Esophagus mucosa (tissue), 1 donor: ENCODE measurements at regions not wholly inside any gene's neighbourhood (a gene's known extent, or its start where the extent isn't known, plus 50 kb on each side); places are given as distances from the start of the nearest gene placed in this dataset.

Source experiments
- ATAC-seq: fragments of 200-7000 bp; cut with Tn5 transposase; one replicate; pipeline ENCODE4 v1.9.1; 2020
- donor health status: DM: yes; HTN: yes; CAD: no.

DNA sequence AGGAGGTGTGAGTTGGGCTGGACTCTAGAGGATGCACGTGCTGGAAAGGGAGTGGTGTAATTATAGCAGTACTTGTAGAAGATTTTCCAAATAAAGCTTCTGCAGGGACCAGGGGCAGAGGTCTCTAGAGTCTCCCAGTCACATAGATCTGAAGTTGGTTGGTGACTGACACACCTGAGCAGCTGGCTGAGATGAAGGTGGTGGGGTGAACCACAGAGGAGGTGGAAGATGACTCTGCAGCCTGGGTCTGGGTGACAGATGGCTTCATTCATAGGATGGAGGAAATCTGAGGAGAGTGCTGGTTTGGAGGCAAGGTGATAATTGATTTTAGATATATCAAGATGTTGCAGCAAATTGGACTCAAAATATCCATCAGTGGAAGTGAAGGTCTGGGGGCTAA, 178.9 kb upstream of the IVNS1ABP start:
- no peak for ATAC-seq

DNA sequence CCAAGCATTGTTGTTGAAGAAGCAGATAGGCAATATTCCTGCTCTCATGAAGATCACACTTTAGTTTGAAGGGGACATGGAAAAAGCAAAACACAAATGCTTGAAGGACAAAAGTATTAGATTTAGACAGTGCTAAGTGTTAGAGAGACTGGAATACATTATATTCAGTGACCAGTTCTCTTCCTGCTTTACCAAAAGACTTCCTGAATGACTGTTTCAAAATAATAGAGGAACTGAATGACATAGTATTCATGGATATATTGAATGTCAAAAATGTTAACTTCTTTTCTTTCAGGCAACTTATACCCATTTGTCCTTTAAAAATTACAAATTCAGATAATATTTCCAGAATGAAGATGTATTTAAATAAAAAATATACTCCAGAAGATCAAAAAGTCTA, 178.0 kb upstream of the IVNS1ABP start:
- ATAC-seq = no peak

DNA sequence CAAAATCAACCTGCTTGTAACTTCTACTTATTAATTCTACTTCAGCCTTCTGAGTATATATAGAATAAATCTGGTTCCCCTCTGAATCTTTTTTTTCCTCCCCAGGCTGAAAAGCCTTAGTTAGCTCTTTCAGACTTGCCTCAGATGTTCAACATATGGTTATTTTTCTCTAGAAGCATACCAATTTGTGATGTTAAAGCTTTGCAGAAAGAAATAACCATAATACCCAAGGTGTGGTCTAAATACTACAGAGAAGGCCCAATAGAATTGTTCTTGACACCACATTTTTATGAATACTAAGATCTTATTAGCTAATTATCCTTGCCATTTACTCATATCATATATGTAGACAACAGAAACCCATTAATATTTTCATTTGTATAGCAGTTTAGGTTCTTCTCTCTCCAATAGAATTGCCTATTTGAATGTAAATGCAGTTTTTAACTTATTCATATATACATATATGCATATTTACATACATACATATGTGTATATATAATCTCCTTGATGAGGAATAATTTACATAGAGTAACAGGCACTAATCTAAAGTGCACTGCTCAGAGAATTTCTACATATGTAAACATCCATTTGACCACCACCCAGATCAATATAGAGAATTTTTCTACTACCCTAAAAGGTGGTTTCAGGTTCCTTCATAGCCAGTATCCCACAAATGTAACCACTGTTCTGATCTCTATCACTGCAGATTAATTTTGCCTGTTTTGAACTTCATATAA, 175.2 kb upstream of the IVNS1ABP start:
- ATAC-seq = no peak

DNA sequence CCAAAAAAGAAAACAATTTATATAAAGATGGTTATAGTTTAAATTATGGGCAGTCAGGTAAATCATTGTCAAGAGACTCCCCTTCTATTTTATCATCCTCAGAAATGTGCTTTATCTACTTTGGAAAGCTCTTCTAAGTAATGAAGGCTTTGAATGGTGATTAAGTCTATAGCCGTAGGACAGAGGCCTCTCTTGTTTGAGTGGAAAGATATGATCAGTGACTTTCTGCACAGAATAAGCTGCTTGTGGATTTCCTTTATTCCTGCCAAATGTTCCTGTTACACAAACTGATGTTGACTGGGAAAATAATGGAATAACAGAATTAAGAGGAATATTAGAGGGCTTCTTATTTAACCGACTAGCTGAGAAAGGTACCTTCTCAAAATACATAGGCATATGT, 174.6 kb upstream of the IVNS1ABP start:
- no peak for ATAC-seq

DNA sequence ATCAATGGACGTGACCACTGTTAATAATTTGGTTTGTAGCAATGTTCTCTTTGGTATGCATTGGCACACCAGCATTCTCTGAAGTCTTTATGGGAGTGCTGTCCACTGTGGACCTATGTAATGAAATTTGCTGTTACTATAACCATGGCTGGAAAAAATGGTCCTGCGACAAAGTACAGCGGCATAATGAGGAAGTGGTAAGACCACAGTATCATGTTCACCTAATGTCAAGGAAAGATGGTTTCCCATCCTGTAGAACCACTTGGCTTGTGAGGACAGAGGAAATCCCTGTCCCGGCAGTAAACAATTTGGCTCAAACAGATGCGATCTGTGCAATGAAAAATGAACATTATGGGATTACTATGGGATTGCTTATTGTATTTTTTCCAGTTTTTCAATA, 173.9 kb upstream of the IVNS1ABP start:
- no peak for ATAC-seq

DNA sequence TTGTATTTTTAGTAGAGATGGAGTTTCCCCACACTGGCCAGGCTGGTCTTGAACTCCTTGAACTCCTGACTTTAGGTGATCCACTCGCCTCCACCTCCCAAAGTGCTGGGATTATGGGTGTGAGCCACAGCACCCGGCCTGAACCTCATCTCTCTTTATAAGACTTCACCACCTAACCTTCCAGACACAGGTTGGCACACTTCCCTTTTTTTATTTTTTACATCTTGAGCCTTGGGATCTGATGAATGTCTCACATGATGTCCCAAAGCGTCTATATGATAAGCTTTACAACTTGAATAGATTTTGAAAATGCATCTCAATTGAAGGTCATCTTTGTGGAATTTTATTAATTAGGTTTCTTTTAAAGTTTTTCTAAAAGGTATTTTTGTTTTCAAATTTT, 172.4 kb upstream of the IVNS1ABP start:
- no peak for ATAC-seq

DNA sequence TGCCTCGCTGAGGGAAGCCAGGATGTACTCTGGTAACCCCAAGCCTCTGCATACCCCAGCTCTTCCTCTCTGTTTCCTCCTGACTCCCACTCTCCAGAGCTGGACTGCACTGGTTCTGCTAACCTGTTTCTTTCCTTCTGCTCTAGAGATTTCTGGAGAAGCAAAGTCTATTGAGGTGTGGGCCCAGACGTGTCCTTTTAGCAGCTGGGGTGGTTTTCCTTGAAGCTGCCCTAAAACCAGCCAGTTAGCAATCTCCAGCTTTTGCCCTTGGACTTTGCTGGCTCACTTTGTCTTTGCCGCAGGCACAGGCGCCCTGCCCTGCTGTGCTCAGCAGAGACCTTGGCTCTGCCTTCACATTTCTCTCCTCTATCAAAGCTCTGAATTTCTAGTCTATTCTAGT, 171.8 kb upstream of the IVNS1ABP start:
- peak; percentile 83 for ATAC-seq

DNA sequence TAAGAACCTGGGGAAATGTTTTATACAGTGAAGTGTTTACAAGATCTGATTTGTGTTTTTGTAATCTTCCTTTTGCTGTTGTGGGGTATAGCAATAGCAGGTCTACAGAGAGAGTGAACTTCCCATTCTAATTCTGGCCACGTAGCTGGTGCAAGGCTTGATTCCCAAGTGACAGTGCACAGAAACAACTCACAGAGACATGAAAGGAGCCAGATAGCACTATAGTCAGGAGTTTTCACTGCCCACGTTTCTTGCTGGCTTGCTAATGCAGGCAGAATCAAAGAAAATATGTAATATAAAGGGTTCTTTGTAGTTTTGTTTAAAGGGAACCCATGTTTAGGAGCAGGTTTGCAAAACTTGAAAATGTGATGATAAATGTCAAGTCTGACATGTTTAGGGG, 170.9 kb upstream of the IVNS1ABP start:
- ATAC-seq = no peak

DNA sequence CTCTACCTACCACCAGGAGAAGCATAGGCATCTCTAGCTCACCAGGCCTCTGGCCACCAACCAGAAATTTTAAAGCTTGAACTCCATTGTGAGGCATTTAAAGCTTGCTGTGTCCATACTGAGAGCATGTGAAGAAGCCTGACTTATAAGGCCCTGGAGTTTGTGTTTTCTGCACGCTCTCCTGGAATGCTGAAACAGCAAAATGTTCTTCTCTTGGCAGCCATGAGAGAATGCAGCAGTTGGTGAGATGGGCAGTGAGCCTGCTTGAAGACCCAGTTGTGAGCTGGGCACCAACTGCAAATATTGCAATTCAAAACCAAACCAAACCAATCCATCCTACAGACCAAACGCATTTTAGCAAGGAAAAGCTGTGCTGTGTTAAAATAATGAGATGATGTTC, 170.0 kb upstream of the IVNS1ABP start:
- no peak for ATAC-seq

DNA sequence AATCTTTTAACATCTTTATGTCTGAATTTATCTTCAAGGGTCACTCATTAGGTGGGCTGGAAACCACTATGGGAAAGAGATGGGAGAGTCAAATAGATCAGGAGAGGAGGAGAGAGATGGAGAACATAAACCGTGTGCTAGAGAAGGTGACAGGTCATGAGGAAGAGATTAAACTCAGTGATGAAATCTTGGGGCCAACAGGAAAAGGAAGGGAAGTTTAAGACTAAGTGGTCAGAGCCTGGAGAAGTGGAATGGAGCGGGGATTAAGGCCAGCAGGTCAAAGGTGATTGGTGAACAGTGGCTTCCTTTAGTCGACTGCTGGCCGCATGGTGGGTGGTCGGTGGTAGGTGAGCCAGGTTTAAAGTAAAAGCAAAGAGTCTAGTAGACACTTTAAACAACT, 169.3 kb upstream of the IVNS1ABP start:
- ATAC-seq = no peak

DNA sequence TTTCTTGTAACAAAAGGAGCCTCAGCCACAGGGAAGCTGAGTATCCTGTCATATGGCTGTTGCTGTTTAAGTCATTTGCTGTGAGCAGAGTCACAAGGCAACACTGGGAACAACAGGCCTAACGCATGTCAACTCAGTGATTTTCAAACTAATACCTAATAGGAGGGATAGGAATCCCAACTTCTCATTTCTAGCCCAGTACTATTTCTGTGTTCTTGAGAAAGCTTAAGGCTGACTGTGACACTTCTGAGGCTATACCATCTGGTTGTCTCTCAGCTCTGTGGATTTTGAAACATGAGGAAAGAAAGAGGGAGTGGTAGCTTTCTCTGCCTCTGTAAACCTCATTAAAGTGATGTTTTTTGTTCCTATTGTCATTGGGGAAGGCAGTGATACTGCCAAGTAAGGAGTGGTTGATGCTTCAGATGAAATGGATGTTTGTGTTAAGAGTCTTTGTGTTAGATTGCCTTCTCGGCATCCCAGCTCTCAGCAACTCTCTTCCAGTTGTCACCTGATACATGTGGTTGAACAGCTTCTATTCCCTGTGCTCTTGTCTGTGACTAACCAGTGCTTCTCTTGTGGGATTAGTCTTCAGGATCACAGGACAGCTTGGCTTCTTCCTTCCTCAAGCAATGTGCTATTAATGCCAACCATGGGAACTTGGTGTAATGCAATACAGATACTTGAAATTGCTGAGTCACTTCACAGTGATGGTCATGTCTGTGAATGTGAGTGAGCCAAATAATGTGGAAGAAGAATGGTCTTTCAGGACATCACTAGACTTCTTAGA, 166.8 kb upstream of the IVNS1ABP start:
- ATAC-seq = peak; percentile 94

DNA sequence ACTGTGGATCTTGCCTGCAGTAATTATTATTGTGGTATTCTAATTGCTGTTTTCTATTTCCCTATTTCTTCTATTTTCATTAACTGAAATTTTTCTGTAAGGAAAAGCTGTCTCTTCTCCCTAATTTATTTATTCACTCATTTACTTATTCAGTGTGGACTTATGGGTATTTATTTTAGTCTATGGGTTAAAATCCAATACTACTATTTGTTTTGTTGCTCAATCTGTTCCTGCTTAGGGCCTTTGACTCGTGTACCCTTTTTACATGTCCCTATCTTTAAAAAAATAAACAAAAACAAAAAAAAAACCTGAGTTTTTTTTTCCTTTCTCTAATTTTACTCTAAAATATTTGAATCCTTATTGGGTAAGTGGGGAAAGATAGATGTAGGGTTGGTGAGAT, 166.2 kb upstream of the IVNS1ABP start:
- no peak for ATAC-seq

DNA sequence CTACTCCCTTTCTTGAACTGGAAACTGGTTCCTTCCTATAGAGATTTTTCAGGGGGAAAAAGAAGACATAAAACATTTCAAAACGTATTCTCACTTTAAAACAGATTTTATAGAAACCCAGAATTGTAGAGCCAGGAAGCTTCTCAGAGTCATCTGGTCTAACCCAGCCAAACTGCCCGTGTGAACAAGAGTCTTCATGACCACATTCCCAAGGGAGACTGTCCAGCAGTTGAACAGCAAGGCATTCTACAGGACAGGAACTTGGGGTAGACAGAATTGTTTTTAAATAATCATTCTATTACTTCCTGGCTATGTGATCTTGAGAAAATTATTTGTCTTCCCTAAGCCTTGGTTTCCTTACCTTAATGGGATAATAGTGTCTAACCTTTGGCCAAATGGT, 163.5 kb upstream of the IVNS1ABP start:
- ATAC-seq = no peak

DNA sequence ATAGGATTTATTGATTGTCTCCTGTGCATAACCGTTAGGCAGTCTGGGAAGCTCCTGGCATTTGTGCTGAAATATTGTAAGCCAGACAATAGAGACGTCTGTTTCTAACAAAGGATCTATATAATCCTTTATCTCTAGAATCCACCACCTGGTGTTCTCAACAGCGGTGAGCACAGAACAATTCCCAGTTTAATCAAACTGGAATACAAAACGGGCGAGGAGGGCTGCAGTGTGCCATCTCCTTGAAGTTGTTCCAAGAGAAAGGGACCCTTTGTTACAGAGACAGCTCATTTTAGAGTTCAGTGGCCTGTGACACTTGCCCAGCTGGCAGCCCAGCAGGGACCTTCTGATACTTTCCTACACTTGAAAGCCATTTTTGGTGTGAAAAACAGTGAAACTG, 162.8 kb upstream of the IVNS1ABP start:
- ATAC-seq = no peak

DNA sequence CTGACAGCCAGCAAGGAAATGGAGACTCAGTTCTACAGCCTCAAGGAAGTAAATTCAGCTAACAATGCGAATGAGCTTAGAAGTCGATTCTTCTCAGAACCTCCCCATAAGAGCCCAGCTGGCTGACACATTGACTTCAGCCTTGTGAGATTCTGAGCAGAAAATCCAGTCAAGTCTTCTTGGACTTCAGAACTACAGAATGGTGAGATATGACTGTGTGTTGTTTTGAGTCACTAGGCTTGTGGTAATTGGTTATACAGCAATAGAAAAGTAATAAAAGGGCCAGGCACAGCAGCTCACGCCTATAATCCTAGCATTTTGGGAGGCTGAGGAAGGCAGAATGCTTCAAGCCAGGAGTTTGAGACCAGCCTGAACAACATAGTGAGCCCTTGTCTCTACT, 161.8 kb upstream of the IVNS1ABP start:
- ATAC-seq = no peak

DNA sequence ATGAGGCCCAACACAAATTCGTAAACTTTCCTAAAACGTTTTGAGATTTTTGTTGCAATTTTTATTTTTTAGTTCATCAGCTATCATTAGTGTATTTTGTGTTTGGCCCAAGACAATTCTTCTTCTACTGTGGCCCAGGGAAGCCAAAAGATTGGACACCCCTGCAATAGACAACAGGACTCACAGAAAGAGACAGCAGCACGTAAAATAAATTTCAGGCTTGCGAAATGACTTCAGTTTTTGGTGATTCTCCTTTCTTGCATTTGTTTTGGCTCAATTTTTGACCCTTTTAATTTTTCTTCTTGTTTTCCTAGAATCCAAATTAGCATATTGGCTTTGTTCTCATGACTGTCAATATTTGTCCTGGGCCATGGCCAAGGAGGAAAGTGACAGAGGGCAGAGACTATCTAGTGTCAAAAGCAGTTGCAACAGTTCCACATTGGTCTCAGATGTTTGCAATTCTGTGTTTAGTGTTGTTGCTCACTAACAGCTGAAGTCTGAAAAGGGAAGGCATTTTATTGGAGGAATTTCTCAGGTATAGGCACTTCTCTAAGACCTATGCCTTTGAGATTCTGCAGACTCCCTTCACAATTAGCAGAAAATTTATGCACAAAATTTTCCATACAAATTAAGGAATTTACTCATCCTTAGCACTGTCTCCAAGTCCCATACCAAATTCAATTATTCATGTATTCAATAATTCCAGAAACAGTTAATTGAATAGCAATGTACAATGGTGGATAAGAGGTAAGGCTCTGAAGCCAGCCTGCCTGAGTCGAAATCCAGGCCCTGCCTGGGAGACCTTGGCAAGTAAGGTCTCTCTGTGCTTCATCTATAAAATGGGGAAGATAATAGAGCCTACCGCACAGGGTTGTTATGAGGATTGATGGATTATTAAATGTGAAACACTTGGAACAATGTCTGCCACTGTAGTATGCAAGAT, 160.9 kb upstream of the IVNS1ABP start:
- no peak for ATAC-seq

DNA sequence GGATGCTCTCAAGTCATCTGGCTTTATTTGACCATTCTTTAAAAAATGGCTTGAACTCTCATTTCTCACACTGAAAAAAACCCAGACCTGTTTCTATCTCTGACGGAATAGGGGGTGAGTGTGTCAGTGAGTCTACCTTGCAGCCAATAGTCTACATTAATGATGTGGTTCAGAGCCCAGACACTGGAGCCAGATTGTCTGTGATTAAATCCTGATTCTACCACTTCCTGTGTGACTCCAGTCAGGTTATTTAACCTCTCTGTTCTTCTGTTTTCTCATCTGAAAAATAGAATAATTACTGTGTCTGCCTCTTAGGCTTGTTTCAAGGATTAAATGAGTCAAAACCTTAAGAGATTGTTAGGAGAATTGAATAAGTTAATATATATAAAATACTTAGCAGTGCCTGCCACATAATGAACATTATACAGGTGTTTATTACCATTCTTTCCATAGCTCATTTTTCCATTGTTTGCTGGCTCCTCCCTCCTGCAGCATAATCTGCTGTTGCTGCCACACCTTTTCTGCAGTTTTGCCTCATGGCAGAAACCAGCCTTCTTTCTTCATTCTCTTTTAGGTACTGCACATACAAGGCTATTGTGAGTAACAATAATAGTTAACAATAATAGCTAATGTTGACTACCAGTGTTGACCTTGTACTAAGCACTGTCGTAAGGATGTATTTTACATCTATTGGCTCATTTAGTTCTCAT, 157.6 kb upstream of the IVNS1ABP start:
- peak; percentile 70 for ATAC-seq

DNA sequence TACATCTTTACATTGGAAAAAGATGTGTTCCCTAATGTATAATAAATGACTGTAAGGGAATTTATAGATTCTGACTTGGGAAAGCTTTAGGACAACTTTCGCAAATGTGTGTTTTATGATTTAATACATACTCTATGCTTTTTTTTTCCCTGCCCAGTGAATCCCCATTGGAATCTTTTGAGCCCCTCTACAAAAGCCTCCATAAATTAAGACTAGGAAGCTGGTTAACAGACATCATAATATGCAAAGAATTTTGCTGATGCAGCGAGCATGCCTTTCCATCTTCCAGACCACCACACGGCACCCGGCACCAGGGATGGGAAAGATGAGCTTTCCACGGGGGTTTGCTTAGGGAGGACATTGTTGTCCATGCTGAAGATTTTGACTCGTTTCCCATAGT, 156.1 kb upstream of the IVNS1ABP start:
- ATAC-seq = no peak

DNA sequence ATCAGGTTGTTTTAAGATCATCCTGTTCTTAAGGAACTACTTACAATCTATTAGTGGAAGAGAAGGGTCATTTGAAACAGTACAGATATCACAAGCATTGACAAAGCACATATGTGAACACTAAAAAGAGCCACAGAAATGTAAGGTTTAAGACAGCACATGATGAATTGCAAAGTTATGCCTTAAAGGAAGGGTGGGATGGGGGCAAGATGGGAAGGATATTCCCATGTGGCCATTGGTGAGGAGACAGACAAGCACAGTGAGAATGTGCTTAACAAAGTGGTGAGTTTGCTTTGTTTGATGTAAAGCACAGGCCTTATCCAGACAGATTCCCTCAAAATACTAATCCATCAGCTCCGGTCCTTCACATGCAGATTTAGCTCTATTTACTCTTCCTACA, 151.6 kb upstream of the IVNS1ABP start:
- no peak for ATAC-seq

DNA sequence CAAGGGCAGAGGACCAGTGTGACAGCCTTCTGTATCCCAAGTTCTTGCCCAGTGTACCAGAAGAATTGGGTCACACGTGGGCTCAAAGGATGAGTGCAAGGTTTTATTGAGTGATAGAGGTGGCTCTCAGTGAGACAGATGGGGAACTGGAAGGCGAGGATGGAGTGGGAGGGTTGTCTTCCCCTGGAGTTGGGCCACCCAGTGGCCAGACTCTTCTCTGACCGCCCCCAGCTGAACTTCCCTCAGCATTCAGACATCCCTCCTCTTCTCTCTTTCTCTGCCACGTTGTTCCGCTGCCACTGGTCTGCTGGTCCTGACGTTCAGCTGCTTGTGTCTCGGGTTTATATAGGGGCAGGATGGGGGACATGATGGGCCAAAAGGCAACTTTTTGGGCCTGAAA, 150.1 kb upstream of the IVNS1ABP start:
- ATAC-seq = no peak

DNA sequence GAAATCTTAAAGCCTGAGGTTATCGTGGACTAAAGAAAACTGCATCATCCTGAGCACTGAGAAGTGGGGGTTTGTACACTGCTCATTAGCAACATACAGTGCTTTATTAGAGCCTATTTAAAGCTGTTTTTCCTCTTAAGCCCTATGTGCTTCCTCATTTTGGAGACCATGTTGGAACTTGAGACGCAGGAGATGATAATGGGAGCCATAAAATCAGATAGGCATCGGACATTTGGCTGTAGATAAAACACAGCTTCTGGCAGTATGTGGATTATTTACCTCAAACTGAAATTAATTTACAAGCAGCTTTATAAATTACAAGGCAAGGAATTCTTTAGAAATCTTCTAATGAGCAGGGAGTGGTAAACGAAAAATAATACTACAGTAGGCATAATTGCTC, 147.7 kb upstream of the IVNS1ABP start:
- no peak for ATAC-seq

DNA sequence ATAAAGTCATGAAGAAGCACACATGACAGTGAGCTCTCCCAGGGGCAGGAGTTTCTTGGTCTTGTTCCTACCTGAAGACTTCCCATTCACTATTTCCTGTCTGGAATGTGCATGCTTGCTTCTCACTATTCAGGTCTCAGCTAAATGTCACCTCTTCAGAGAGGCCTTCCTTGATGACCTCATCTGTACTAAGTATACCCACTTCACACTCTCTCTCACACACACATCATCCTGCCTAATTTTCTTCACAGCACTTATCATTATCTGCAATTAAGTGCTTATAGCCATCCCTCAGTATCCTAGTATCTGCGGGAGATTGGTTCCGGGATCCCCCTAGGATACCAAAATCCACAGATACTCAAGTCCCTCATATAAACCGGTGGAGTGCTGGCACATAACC, 146.4 kb upstream of the IVNS1ABP start:
- ATAC-seq = no peak

DNA sequence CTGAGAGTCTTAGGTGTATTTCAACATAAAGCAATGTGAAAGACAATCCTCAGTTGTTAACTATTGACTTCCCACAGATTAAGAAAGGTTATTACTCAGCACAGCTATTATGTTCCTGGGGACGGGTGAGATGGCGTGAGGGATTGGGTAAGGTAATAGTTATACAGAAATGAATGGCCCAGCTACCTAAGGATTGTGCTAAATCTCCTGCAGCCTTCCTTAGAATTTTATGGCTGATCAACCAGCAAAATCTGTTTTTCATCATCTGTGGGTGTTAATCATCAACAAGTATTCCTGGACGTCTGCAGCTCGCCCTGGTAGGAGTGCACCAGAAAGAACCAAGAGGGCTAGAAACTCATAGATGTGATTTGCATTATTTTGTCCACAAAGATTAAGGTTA, 146.0 kb upstream of the IVNS1ABP start:
- ATAC-seq = peak; percentile 61
